Neural progenitor cell (in vitro differentiated cells): ENCODE measurements at regions not wholly inside any gene's neighbourhood (a gene's known extent, or its start where the extent isn't known, plus 50 kb on each side); places are given as distances from the start of the nearest gene placed in this dataset.

ENCODE experiments used
- DNase-seq: peaks from one replicate; pipeline ENCODE4 v3.0.0-alpha.2; 2016; ENCODE audit warnings: low spot score
- H2AFZ ChIP-seq: fragments of 200-600 bp; sonication (generic); replicated peaks from 2 replicates; pipeline ENCODE4 v1.6.1; 2016; ENCODE audit warnings: antibody characterized with exemption
- H3F3A ChIP-seq: fragments of 200-600 bp; sonication (generic); 2 replicates; pipeline ENCODE4 v1.6.1; 2016; ENCODE audit warnings: antibody characterized with exemption, low read depth
- H3K27ac ChIP-seq: fragments of 200-600 bp; sonication (generic); 2 replicates; pipeline ENCODE4 v1.5.1; 2016; ENCODE audit warnings: mild to moderate bottlenecking
- H3K27me3 ChIP-seq: fragments of 200-600 bp; sonication (generic); 2 replicates; pipeline ENCODE4 v1.6.1; 2016; ENCODE audit warnings: mild to moderate bottlenecking, moderate library complexity
- H3K36me3 ChIP-seq: fragments of 200-600 bp; sonication (generic); 2 replicates; pipeline ENCODE4 v1.5.1; 2016
- H3K4me1 ChIP-seq: fragments of 200-600 bp; sonication (generic); 2 replicates; pipeline ENCODE4 v1.6.1; 2016; ENCODE audit warnings: mixed run types
- H3K4me2 ChIP-seq: fragments of 200-600 bp; sonication (generic); 2 replicates; pipeline ENCODE4 v1.6.1; 2016
- H3K4me3 ChIP-seq: fragments of 200-600 bp; sonication (generic); 2 replicates; pipeline ENCODE4 v1.5.1; 2016
- H3K79me2 ChIP-seq: fragments of 200-600 bp; sonication (generic); 2 replicates; pipeline ENCODE4 v1.6.1; 2016; ENCODE audit warnings: low read depth
- H3K9ac ChIP-seq: fragments of 200-600 bp; sonication (generic); 2 replicates; pipeline ENCODE4 v1.6.1; 2016
- H3K9me3 ChIP-seq: fragments of 200-600 bp; sonication (generic); 2 replicates; pipeline ENCODE4 v1.5.1; 2016; ENCODE audit warnings: low read depth
- H4K20me1 ChIP-seq: fragments of 200-600 bp; sonication (generic); 2 replicates; pipeline ENCODE4 v1.6.1; 2016; ENCODE audit warnings: low read depth
- H3K27ac Mint-ChIP-seq: 3 replicates; pipeline ENCODE4 v1.8.0; 2021; ENCODE audit warnings: mixed read lengths
- H3K27me3 Mint-ChIP-seq: 2 replicates; pipeline ENCODE4 v1.8.0; 2022; ENCODE audit warnings: low read depth, mild to moderate bottlenecking, inconsistent platforms, moderate library complexity, mixed read lengths; ENCODE audit not compliant: insufficient read depth
- H3K36me3 Mint-ChIP-seq: 3 replicates; pipeline ENCODE4 v1.8.0; 2021; ENCODE audit warnings: mixed read lengths
- H3K4me1 Mint-ChIP-seq: 3 replicates; pipeline ENCODE4 v1.8.0; 2021; ENCODE audit warnings: mixed read lengths
- H3K4me3 Mint-ChIP-seq: 3 replicates; pipeline ENCODE4 v1.8.0; 2021; ENCODE audit warnings: mild to moderate bottlenecking, moderate library complexity, mixed read lengths
- H3K9me3 Mint-ChIP-seq: 3 replicates; pipeline ENCODE4 v1.8.0; 2020; ENCODE audit warnings: mixed read lengths
- EZH2 ChIP-seq: fragments of 200-600 bp; sonication (generic); IDR thresholded peaks from 2 replicates; pipeline ENCODE4 v1.6.1; 2017; ENCODE audit warnings: antibody characterized with exemption, mild to moderate bottlenecking, moderate library complexity
- EZH2phosphoT487 ChIP-seq: fragments of 200-600 bp; sonication (generic); IDR thresholded peaks from 2 replicates; pipeline ENCODE4 v1.6.1; 2017; ENCODE audit warnings: antibody characterized with exemption
- TF ChIP-seq, protein P1 (sequence below): fragments of 200-600 bp; sonication (generic); IDR thresholded peaks from 2 replicates; pipeline ENCODE4 v1.5.1; 2017; ENCODE audit warnings: antibody characterized with exemption, mild to moderate bottlenecking

DNA sequence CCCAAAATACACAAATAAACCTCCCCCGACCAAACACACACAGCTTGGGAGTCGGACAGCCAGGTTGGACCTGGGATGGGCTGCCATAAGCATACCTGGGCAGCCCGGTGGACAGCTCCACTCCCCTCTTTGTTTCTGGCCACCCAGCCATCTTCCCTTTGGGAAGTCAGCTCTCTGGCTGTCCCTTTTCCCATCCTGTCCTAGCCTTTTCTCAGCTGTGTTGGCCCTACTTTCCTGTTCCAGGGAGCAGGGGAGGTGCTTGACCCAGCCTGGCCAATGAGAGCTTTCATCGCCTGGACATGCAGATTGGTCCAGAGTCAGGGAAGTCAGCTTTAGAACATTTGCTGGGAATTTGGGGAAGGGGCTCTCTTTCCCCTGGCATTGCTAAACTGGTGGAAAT lies 68.7 kb upstream of the NECTIN1 start:
- Histone ChIP-seq H3K4me1 (peaks cover 58% of the 10 kb centered on the region), H3K4me2 (peak overlapping the region; percentile 65), H3K9me3 (no peaks in the 10 kb centered on the region), H4K20me1 (no peaks in the 10 kb centered on the region), H3K9ac (no peak overlapping the region), H3K36me3 (no peaks in the 10 kb centered on the region), H3K27ac (peak overlapping the region; percentile 60), H3K79me2 (no peaks in the 10 kb centered on the region), H3K4me3 (peak overlapping the region; percentile 11), H2AFZ (no peak overlapping the region), H3K27me3 (peaks cover 23% of the 10 kb centered on the region), H3F3A (peaks cover 44% of the 10 kb centered on the region)
- Mint-ChIP-seq H3K9me3 (no peaks in the 10 kb centered on the region), H3K27me3 (peaks cover 29% of the 10 kb centered on the region), H3K27ac (peak overlapping the region; percentile 82), H3K4me3 (peak overlapping the region; percentile 14), H3K4me1 (peaks cover 63% of the 10 kb centered on the region), H3K36me3 (no peaks in the 10 kb centered on the region)
- peak; percentile 77 for DNase-seq
- TF ChIP-seq EZH2phosphoT487 (no peak), EZH2 (no peak)
- TF ChIP-seq, protein P1, sequence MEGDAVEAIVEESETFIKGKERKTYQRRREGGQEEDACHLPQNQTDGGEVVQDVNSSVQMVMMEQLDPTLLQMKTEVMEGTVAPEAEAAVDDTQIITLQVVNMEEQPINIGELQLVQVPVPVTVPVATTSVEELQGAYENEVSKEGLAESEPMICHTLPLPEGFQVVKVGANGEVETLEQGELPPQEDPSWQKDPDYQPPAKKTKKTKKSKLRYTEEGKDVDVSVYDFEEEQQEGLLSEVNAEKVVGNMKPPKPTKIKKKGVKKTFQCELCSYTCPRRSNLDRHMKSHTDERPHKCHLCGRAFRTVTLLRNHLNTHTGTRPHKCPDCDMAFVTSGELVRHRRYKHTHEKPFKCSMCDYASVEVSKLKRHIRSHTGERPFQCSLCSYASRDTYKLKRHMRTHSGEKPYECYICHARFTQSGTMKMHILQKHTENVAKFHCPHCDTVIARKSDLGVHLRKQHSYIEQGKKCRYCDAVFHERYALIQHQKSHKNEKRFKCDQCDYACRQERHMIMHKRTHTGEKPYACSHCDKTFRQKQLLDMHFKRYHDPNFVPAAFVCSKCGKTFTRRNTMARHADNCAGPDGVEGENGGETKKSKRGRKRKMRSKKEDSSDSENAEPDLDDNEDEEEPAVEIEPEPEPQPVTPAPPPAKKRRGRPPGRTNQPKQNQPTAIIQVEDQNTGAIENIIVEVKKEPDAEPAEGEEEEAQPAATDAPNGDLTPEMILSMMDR, result no peak

DNA sequence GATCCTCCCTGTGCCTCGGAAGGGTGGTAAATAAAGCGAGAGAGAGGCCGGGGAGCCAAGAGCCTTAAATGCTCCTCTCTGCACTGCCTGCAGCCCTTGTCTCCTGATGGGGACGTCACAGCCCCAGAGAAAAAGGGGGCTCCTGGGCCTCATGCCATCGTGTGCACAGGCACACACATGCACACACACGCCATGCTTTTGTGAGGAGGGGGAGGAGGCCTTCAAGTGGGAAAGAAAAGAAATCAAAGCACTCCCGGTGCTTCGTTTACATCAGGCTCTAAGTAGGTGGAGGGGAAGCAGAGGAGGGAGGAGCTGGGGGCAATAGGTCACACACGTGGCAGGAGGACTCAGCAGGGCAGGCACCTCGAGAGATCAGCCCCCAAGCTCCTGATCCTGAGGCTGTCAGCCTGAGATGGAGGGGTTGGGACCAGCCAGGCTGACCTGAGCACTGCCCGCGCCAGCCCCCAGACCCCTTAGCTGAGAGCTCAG lies 68.2 kb upstream of the NECTIN1 start:
- H3K27ac Mint-ChIP-seq, result peak overlapping the region; percentile 97

DNA sequence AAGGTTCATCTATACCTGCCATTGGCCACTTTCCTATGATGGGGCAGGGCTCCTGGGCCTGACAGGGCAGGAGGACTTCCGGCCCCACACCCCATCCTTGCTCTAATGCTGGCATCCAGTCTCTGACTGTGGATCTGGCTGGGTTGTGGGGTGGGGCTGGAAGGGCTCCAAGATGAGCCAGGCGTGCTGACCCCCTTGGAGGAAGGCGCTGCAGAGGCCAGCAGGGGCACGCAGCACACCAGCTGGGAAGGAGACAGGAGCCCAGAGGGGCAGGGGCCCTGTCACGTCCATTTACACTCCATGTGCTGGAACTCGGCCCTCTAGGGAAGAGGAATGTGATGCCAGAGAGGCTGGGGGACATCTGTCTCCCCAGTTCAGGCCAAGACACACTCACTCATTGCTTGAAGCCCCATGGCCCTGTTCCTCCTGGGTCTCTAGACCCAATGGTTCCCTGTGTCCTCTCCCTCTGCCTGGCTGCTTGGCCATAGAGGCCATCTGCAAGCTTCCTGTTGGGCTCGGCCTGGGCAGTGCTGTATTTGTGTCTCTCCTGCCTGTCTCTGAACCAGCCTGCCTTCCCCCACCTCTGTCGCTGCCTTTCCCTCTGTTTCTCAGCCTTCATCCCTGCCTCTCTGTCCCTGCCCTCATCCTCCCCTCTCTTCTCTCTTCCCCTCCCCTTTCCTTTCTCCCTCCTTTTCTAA lies 67.5 kb upstream of the NECTIN1 start:
- Histone ChIP-seq H3K27me3 (peaks cover 23% of the 10 kb centered on the region), H4K20me1 (no peaks in the 10 kb centered on the region), H3K27ac (peak overlapping the region; percentile 94), H3K9ac (no peak overlapping the region), H3K9me3 (no peaks in the 10 kb centered on the region), H3K4me1 (peaks cover 68% of the 10 kb centered on the region), H3K36me3 (no peaks in the 10 kb centered on the region), H2AFZ (no peak overlapping the region), H3K79me2 (no peaks in the 10 kb centered on the region), H3K4me3 (no peak overlapping the region), H3K4me2 (peak overlapping the region; percentile 65), H3F3A (peaks cover 57% of the 10 kb centered on the region)
- TF ChIP-seq, protein P1, result no peak
- TF ChIP-seq EZH2phosphoT487 (no peak), EZH2 (no peak)
- peak; percentile 49 for DNase-seq
- Mint-ChIP-seq H3K4me1 (peaks cover 71% of the 10 kb centered on the region), H3K27me3 (peaks cover 36% of the 10 kb centered on the region), H3K27ac (peak overlapping the region; percentile 97), H3K4me3 (peak overlapping the region; percentile 62), H3K9me3 (no peaks in the 10 kb centered on the region), H3K36me3 (no peaks in the 10 kb centered on the region)

More for the DNA sequence above, 68.2 kb upstream of the NECTIN1 start:
- Mint-ChIP-seq H3K4me3 (peak overlapping the region; percentile 62), H3K4me1 (peaks cover 67% of the 10 kb centered on the region), H3K36me3 (no peaks in the 10 kb centered on the region), H3K27me3 (peaks cover 35% of the 10 kb centered on the region), H3K9me3 (no peaks in the 10 kb centered on the region)
- Histone ChIP-seq H3K4me2 (peak overlapping the region; percentile 65), H2AFZ (no peak overlapping the region), H3K4me3 (peak overlapping the region; percentile 11), H3K9me3 (no peaks in the 10 kb centered on the region), H3F3A (peaks cover 50% of the 10 kb centered on the region), H3K27me3 (peaks cover 23% of the 10 kb centered on the region), H3K79me2 (no peaks in the 10 kb centered on the region), H3K36me3 (no peaks in the 10 kb centered on the region), H3K9ac (no peak overlapping the region), H3K4me1 (peaks cover 61% of the 10 kb centered on the region), H3K27ac (peak overlapping the region; percentile 94), H4K20me1 (no peaks in the 10 kb centered on the region)
- DNase-seq, result peak; percentile 90
- TF ChIP-seq EZH2phosphoT487 (no peak), EZH2 (peak; percentile 5)

DNA sequence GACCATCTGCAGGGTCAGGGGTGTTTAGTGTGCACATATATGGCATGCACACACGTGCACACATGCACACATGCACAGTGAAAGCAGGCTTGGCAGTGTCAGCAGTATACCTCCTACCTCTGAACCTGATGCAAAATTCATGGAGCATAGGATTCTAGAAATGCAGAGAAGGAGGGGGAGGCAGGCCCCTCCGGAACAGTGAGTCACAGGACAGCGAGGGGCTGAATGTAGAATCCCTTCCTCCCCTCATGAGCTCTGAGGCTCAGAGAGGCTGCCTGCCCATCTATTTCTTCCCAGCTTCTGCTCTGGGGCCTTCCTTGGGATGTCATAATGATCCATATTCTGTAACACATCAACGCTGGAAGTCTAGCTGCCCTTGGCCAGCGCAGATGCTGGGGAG lies 66.7 kb upstream of the NECTIN1 start:
- DNase-seq, result no peak
- H3K27me3 ChIP-seq, result peaks cover 23% of the 10 kb centered on the region
- H3K9ac ChIP-seq, result no peak overlapping the region
- peak overlapping the region; percentile 65 for H3K4me2 ChIP-seq
- H3K9me3 ChIP-seq, result no peaks in the 10 kb centered on the region
- H3K79me2 ChIP-seq, result no peaks in the 10 kb centered on the region
- no peak for TF ChIP-seq EZH2phosphoT487
- TF ChIP-seq, protein P1, result no peak
- TF ChIP-seq EZH2, result no peak
- H4K20me1 ChIP-seq, result no peaks in the 10 kb centered on the region
- Mint-ChIP-seq H3K4me3 (peak overlapping the region; percentile 57), H3K36me3 (no peaks in the 10 kb centered on the region), H3K4me1 (peaks cover 79% of the 10 kb centered on the region), H3K9me3 (no peaks in the 10 kb centered on the region), H3K27ac (peak overlapping the region; percentile 87), H3K27me3 (peaks cover 36% of the 10 kb centered on the region)
- no peak overlapping the region for H2AFZ ChIP-seq
- H3K36me3 ChIP-seq, result no peaks in the 10 kb centered on the region
- peaks cover 65% of the 10 kb centered on the region for H3F3A ChIP-seq
- peaks cover 76% of the 10 kb centered on the region for H3K4me1 ChIP-seq
- no peak overlapping the region for H3K27ac ChIP-seq
- no peak overlapping the region for H3K4me3 ChIP-seq
